Suprapubic skin (tissue), 3 donors: ENCODE measurements at regions not wholly inside any gene's neighbourhood (a gene's known extent, or its start where the extent isn't known, plus 50 kb on each side); places are given as distances from the start of the nearest gene placed in this dataset.

ENCODE experiments used
- CTCF ChIP-seq, 2 donors: fragments of 200-600 bp in 1 of 2; fragments of 450-650 bp in 1 of 2; sonication (generic) in 1 of 2; IDR thresholded peaks; one replicate each; pipeline ENCODE4 v1.5.1; 2016 to 2019; ENCODE audit warnings: antibody characterized with exemption in 2 of 2, mild to moderate bottlenecking in 1 of 2, moderate library complexity in 1 of 2
- POLR2A ChIP-seq, 2 donors: fragments of 450-650 bp; IDR thresholded peaks; one replicate each; pipeline ENCODE4 v1.6.1; 2017; ENCODE audit warnings: antibody characterized with exemption in 2 of 2, mild to moderate bottlenecking in 2 of 2, moderate library complexity in 2 of 2

- TF ChIP-seq CTCF (IDR thresholded peaks at IDR 0.05) (no peak), POLR2A (IDR thresholded peaks at IDR 0.05) (no peak)
Measured at GRCh38 chr9:107605041-107605440, 115.5 kb upstream of the KLF4 start.
